Ovary (tissue), 3 donors: ENCODE measurements at regions not wholly inside any gene's neighbourhood (a gene's known extent, or its start where the extent isn't known, plus 50 kb on each side); places are given as distances from the start of the nearest gene placed in this dataset.

Experiments used
- CTCF ChIP-seq, 3 donors: fragments of 450-650 bp in 2 of 3; fragments of 200-600 bp in 1 of 3; IDR thresholded peaks; one replicate each; pipeline versions ENCODE4 v1.5.1 to v1.8.0; 2016 to 2022; ENCODE audit warnings: antibody characterized with exemption in 3 of 3, mild to moderate bottlenecking in 1 of 3
- POLR2A ChIP-seq: fragments of 450-650 bp; IDR thresholded peaks from one replicate; pipeline ENCODE4 v1.6.1; 2017; ENCODE audit warnings: antibody characterized with exemption, mild to moderate bottlenecking, moderate library complexity
- donor health status: DM: no; HTN: no; CAD: no.

GRCh38 chr5:91229031-91229727, 153.9 kb downstream of the ARRDC3 start:
- no peak for TF ChIP-seq CTCF (IDR thresholded peaks at IDR 0.05)
- TF ChIP-seq POLR2A: no peak
